Vagina (tissue), 2 donors: ENCODE measurements at regions not wholly inside any gene's neighbourhood (a gene's known extent, or its start where the extent isn't known, plus 50 kb on each side); places are given as distances from the start of the nearest gene placed in this dataset. TPM values are rescaled to one million over a fixed set of nuclear protein-coding genes. Genes with fewer than 3 reads are reported as not detected.

Experiments used
- DNase-seq, 2 donors: peaks; one replicate each; pipeline ENCODE4 v3.0.0-alpha.2; 2017; ENCODE audit errors: extremely low spot score in 2 of 2
- H3K27ac ChIP-seq: fragments of 200-600 bp; sonication (generic); one replicate; pipeline ENCODE4 v1.5.1; 2019
- H3K27me3 ChIP-seq: fragments of 200-600 bp; sonication (generic); one replicate; pipeline ENCODE4 v1.5.1; 2019
- H3K36me3 ChIP-seq, 2 donors: fragments of 200-600 bp; sonication (generic); one replicate each; pipeline ENCODE4 v1.5.1; 2017 to 2019
- H3K4me1 ChIP-seq: fragments of 200-600 bp; sonication (generic); one replicate; pipeline ENCODE4 v1.5.1; 2019
- H3K4me3 ChIP-seq, 2 donors: fragments of 200-600 bp; sonication (generic); 1 replicate in 1 of 2; 2 replicates in 1 of 2; pipeline ENCODE4 v1.5.1; 2016 to 2019
- H3K9me3 ChIP-seq: fragments of 200-600 bp; sonication (generic); one replicate; pipeline ENCODE4 v1.5.1; 2019
- POLR2A ChIP-seq, 2 donors: fragments of 450-650 bp; IDR thresholded peaks; one replicate each; pipeline ENCODE4 v1.6.1; 2017; ENCODE audit warnings: antibody characterized with exemption in 2 of 2, mild to moderate bottlenecking in 2 of 2, moderate library complexity in 2 of 2
- POLR2AphosphoS5 ChIP-seq, 2 donors: sonication (generic); formaldehyde crosslinking; IDR thresholded peaks; one replicate each; pipeline ENCODE4 v1.9.0; 2017; ENCODE audit warnings: antibody characterized with exemption in 2 of 2, mild to moderate bottlenecking in 2 of 2, low read depth in 1 of 2; ENCODE audit not compliant: insufficient read depth in 1 of 2
- intact Hi-C: fragments of 100-400 bp; cut with DNase I; formaldehyde crosslinking; loops from one replicate; pipeline ENCODE4 v1.15.1; 2023
- small RNA-seq: library from RNA; depleted of rRNA; stranded (forward); fragments of <200 nt; gene quantifications from one replicate; pipeline ENCODE3, GENCODE V24; 2016
- TF ChIP-seq, protein P1 (sequence below), 3 experiments: fragments of 450-650 bp in 2 of 3; fragments of 200-600 bp in 1 of 3; sonication (generic) in 1 of 3; IDR thresholded peaks; one replicate each; pipeline ENCODE4 v1.5.1; 2017 to 2019; ENCODE audit warnings: antibody characterized with exemption in 3 of 3, mild to moderate bottlenecking in 2 of 3, moderate library complexity in 2 of 3

DNA sequence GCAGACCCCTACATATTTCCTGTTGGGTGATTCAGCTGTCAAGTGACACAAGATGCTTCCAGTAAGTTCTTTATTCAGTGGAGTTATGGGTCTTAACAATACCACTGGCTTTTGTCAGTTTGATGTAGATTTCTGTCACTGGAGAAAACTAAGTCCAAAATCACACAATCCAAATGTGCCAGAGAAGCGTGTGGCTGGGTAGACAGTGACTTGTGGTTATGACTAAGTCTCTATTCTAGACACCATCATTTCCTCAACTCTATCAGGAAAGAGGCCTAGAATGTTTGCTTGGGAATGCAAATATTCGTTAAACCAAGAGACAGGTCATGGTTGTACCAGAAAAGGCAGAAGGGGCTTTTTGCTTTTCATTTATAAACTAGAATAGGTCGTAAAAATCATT lies 54.4 kb upstream of the HS3ST1 start:
- intact Hi-C loops = no loop called here
- Histone ChIP-seq H3K4me1 (no peaks in the 10 kb centered on the region), H3K4me3 (no peak overlapping the region), H3K36me3 (no peaks in the 10 kb centered on the region), H3K27ac (no peak overlapping the region), H3K27me3 (no peaks in the 10 kb centered on the region), H3K9me3 (no peaks in the 10 kb centered on the region)
- TF ChIP-seq POLR2A (IDR thresholded peaks at IDR 0.05) (no peak), POLR2AphosphoS5 (IDR thresholded peaks at IDR 0.05; ENCODE audit: insufficient read depth in 1 of 2, low read depth in 1 of 2) (no peak)
- TF ChIP-seq, protein P1, sequence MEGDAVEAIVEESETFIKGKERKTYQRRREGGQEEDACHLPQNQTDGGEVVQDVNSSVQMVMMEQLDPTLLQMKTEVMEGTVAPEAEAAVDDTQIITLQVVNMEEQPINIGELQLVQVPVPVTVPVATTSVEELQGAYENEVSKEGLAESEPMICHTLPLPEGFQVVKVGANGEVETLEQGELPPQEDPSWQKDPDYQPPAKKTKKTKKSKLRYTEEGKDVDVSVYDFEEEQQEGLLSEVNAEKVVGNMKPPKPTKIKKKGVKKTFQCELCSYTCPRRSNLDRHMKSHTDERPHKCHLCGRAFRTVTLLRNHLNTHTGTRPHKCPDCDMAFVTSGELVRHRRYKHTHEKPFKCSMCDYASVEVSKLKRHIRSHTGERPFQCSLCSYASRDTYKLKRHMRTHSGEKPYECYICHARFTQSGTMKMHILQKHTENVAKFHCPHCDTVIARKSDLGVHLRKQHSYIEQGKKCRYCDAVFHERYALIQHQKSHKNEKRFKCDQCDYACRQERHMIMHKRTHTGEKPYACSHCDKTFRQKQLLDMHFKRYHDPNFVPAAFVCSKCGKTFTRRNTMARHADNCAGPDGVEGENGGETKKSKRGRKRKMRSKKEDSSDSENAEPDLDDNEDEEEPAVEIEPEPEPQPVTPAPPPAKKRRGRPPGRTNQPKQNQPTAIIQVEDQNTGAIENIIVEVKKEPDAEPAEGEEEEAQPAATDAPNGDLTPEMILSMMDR (IDR thresholded peaks at IDR 0.05) = no peak
- no peak for DNase-seq

DNA sequence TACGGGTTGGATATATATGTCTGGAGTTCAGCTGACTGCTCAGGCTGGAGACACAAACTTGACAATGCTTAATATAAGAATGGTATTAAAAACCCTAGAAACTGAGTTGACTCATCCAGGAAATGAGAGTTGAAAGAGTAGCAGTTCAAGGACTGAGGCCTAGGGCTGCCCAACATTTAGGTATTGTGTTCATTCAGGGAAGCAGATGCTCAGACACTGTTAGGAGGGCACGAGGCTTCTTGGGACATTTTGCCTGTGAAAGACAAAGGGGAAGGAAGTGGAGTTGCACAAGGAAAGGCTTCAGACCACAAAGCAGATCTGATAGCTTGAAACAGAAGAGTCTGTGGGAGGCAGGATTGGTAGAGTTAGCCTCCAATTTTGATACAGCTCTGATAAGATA lies 52.0 kb upstream of the HS3ST1 start:
- no peak overlapping the region for H3K4me3 ChIP-seq
- DNase-seq = no peak
- no peaks in the 10 kb centered on the region for H3K36me3 ChIP-seq
- H3K27me3 ChIP-seq = no peaks in the 10 kb centered on the region
- no peak overlapping the region for H3K27ac ChIP-seq
- TF ChIP-seq POLR2AphosphoS5 (IDR thresholded peaks at IDR 0.05; ENCODE audit: insufficient read depth in 1 of 2, low read depth in 1 of 2) (no peak), POLR2A (IDR thresholded peaks at IDR 0.05) (no peak)
- TF ChIP-seq, protein P1 (IDR thresholded peaks at IDR 0.05) = no peak
- no peaks in the 10 kb centered on the region for H3K4me1 ChIP-seq
- no peaks in the 10 kb centered on the region for H3K9me3 ChIP-seq
- intact Hi-C loops = no loop called here

Small RNA genes in the stretch of these regions (small RNA-seq; reads per million reads assigned to genes)
- gene RF00026 = not detected
- gene RNU6-578P = not detected
